ENCODE measurements at regions not wholly inside any gene's neighbourhood (a gene's known extent, or its start where the extent isn't known, plus 50 kb on each side); places are given as distances from the start of the nearest gene placed in this dataset.

DNA sequence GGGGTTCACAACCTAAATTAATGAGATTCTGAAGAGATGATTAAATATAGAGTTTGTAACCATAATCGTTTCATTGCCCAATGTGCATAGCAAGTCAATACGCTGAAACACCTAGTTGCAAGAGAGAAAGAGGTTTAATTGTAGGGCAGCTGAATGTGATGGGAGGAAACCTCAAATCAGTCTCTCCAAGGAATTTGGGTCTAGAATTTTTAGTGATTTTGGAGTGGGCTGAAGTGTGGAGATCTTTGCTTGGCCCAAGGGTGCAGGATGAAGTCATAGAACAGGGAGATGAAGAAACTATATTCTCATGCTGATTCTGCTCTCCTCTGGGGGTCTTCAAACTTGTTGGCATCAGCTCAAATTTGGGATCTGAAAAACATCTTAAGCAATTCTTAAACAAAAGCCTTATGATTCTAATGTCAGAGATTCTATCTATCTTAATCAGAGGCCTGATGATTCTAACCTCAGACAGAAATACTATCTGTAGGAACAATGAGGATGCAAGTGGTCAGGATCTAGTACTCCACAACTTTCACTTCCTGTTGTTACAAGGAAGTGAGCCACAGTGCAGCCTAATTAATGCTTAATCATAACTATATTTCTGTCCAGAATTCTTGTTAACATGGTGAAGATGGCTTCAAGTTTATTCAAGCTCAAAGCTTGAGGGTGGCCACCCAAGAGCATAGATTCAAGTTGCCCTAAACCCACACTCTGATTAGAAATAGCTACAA is 80.2 kb upstream of the FUT8 start:
- no peak for ATAC-seq
- intact Hi-C loops (cut with DNase I): no loop called here
- no peak for DNase-seq (ENCODE audit: missing footprints)

DNA sequence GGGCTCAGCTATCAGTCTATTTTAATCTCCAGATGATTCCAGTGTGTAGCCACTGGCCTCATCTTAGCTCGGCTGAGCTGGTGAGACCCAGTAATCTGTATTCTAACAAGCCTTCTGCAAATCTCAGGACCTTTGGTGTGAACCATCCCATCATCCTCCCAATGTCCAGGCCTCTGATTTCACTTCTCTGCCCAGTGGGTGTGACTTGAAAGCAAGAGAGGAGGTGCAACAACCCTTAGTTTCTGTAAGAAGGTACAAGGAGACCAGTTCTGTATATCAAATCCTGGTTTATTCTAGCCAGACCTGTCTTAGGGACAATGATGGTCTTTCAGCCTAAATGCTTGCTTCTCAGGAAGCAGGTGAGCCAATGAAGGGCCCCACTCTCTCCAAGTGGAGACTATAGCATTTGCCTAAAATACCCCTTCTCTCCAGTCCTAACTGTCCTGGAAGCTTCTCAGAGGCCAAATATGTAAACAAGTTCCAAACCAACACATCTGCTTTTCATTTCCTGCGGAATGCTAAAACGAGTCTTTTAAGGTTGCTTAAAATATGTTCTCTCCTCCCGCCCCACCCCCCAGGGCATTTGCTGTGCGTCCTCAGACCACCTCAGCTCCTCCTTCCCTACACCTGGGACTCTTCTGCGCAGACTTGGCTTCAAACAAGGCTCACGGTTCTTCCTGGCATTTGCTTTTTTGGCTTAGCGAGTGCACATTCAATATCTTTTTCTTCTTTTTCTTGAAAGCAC is 78.4 kb upstream of the FUT8 start:
- ATAC-seq (no peak), DNase-seq (ENCODE audit: missing footprints) (no peak)
- intact Hi-C loops (cut with DNase I): no loop called here

DNA sequence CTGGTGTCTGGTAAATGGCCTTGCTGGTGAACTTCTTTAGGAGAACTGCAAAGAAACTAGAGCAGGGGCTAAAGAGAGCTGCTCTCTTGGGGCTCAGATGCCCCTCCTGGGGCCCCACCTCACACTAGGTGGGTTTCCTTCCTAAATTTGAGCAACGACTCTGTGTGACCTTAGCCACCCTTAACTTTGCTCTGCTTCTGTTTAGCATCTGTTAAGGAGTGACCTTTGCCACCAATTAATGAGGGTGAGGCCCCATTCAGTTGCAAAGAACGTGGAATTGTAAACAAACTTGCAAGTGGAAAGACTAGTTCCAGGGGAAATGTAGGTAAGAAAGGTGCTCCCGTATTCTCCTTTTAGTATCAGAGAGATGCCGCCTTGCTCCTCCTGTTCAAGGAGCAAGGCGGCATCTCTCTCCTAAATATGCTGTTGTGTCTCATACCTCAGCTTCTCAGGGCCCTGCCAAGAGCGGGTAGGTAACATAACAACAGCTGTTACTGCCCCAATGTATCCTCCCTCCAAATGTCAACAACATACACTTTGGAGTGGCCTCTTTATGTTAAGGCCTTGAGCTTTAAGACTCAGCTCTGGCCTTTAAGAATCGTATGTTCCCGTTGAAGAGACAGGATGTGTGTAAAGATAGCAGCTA is 77.6 kb upstream of the FUT8 start:
- intact Hi-C loops (cut with DNase I): no loop called here
- DNase-seq (ENCODE audit: missing footprints): no peak
- no peak for ATAC-seq

DNA sequence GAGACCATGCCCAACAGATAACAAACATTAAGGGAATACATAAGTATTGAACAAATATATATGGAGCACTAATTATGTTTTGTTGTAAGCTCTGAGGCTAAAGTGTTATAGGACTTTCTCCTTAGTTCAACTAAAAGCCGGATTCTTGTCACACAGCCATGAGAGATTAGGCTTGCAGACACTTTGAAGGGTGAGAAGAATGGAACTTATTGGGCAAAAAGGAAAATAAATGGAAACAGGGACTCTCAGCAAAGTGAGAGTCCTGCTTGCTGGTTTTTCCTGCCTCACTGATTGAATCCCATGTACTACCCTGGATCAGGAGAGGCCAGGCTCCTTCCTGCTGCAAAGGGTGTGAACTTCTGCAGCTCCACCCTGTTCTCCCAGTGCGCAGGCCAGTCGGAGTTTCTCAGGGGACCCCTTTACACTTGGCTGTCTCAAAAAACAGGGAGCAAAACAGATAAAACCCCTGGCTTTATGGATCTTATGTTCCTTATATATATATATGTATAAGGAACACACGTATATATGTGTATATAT is 77.1 kb upstream of the FUT8 start:
- DNase-seq (ENCODE audit: missing footprints) (no peak), ATAC-seq (no peak)
- intact Hi-C loops (cut with DNase I): no loop called here

GRCh38 chr14:65336191-65336591 is 76.3 kb upstream of the FUT8 start:
- DNase-seq (ENCODE audit: missing footprints): no peak
- ATAC-seq: no peak
- intact Hi-C loops (cut with DNase I): no loop called here

- DNase-seq (ENCODE audit: missing footprints) (no peak), ATAC-seq (no peak)
- intact Hi-C loops (cut with DNase I): no loop called here
These were observed 72.7 kb upstream of the FUT8 start for GRCh38 chr14:65339866-65340265.

DNA sequence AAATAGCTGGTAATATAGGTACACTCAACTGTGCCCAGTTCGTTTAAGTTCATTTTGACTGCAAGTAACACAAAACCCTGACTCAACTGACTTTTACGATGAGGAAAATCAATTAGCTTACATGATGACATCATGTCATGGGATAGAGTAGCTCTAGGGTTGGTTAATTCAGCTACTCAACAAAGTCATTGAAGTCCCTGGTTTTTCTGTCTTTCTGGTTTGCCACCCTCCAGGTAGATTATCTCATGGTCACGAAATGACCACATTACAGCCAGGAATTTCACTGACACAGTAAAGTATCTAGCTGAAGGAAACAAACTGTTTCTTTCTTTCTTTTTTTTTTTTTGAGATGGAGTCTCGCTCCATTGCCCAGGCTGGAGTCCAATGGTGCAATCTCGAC is 68.5 kb upstream of the FUT8 start:
- ATAC-seq: no peak
- intact Hi-C loops (cut with DNase I): no loop called here
- no peak for DNase-seq (ENCODE audit: missing footprints)

DNA sequence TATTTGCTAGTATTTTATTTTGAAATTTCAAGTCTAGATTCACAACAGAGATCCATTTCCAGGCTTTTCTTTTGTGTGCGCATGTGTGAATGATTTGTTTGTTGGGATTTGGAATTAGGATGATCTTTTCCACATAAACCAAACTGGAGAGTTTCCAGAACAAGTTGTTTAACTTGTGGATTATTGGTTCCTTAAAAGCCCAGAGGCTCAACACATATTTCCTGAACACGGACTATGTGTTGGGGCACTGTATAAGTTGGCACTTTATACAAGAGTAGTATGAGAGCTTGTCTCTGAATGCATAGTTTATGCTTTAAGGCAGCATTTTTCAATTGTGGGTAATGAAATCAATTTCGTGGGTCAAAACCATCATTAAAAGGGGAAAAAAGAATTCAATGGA is 67.3 kb upstream of the FUT8 start:
- ATAC-seq: no peak
- intact Hi-C loops (cut with DNase I): no loop called here
- no peak for DNase-seq (ENCODE audit: missing footprints)

GRCh38 chr14:65346474-65346873 is 66.1 kb upstream of the FUT8 start:
- intact Hi-C loops (cut with DNase I): no loop called here
- no peak for DNase-seq (ENCODE audit: missing footprints)
- no peak for ATAC-seq

GRCh38 chr14:65346895-65347294 is 65.6 kb upstream of the FUT8 start:
- ATAC-seq (peak; percentile 58), DNase-seq (ENCODE audit: missing footprints) (peak; percentile 70)
- intact Hi-C loops (cut with DNase I): no loop called here

GRCh38 chr14:65348137-65348536 is 64.4 kb upstream of the FUT8 start:
- peak; percentile 68 for DNase-seq (ENCODE audit: missing footprints)
- intact Hi-C loops (cut with DNase I): no loop called here
- ATAC-seq: peak; percentile 59

DNA sequence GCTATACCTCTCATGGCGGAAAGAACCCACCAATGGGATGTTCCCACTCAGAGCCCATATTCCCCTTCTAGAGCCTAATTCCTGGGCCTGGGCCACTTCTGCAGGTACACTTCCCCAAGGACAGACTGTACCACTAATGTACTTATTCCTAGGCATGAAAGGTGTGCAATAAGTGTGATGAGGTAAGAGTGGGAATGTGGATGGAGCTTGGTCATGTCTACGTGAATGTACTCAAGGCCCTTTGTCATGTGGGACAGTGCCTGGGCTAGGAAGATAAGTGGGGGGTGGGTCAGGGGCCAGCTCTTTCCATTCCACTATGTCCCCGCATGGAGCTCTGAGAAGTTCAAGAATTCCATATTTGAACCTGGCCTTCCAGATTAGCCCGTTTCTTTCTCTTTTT is 63.4 kb upstream of the FUT8 start:
- ATAC-seq: no peak
- no peak for DNase-seq (ENCODE audit: missing footprints)
- intact Hi-C loops (cut with DNase I): no loop called here

DNA sequence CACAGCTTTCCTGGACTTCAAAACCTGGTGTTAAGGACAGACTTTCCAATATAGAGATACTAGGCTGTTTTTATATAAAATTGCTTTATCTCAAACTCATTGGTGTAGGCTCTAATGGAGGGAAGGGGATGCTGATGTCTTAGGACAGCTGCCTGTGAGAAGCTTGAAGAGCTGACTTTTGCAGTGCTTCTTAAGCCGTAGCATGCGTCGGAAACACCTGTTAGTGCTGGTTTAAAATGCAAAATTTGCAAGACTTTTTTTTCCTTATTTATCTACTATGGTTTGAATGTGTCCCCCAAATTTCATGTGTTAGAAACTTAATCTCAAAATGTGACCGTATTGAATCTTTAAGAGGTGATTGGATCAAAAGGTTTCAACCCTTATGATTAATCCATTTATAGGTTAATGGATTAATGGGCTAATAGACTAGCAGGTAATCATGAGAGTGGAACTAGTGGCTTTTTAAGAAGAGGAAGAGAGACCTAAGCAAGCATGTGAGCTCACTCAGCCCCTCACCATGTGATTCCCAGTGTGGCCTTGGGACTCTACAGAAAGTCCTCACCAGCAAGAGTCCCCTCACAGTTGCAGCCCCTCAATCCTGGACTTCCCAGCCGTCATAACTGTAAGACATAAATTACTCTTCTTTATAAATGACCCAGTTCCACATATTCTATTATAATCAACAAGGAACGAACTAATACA is 60.9 kb upstream of the FUT8 start:
- DNase-seq (ENCODE audit: missing footprints) (no peak), ATAC-seq (no peak)
- intact Hi-C loops (cut with DNase I): no loop called here

DNA sequence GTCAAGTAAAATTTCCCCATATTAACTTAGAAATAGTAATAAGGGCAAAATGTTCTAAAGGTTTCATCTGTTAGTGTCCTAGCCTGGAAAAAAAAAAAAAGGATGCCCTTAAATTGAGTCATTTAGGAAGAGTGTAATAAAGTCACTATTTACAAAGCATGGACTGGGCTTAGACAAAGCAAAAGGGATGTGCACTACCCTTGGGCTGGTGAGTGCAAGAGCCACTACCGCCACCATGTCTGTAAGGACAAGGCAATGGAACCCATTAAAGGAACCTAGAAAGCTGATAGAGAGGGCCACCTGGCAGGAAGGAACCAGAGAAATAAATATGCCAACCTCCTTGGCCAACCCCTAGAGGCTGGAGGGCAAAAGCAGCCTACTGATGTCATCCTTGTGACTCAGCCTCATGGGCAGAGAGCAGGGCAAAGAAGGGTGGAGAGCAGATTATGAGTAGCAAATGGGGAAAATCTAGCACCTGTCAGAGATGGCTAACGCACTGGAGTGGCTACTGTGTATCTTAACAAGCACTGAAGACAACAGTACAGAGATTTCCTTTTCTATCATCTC is 59.5 kb upstream of the FUT8 start:
- ATAC-seq: no peak
- DNase-seq (ENCODE audit: missing footprints): no peak
- intact Hi-C loops (cut with DNase I): no loop called here

GRCh38 chr14:65354131-65354530 is 58.4 kb upstream of the FUT8 start:
- DNase-seq (ENCODE audit: missing footprints) (no peak), ATAC-seq (no peak)
- intact Hi-C loops (cut with DNase I): no loop called here

DNA sequence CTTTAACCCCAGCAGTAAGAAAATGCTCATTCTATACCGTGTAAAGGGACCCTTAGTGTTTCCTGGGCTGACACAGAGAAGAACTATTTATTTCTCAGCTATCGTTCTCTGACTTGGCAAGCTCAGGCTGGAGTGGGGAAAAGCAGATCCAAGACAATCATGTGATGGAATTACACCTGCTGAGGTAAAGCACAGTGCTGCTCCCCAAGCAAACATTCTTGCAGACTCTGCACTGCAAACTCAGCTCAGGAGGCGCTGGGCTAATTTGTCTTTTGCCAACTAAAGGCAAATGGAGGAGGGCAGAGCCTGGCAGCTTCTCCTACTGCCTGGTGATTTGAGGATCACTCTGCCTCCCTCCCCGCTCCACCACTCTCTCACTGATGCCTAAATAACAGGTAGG is 57.8 kb upstream of the FUT8 start:
- no peak for DNase-seq (ENCODE audit: missing footprints)
- no peak for ATAC-seq
- intact Hi-C loops (cut with DNase I): no loop called here

DNA sequence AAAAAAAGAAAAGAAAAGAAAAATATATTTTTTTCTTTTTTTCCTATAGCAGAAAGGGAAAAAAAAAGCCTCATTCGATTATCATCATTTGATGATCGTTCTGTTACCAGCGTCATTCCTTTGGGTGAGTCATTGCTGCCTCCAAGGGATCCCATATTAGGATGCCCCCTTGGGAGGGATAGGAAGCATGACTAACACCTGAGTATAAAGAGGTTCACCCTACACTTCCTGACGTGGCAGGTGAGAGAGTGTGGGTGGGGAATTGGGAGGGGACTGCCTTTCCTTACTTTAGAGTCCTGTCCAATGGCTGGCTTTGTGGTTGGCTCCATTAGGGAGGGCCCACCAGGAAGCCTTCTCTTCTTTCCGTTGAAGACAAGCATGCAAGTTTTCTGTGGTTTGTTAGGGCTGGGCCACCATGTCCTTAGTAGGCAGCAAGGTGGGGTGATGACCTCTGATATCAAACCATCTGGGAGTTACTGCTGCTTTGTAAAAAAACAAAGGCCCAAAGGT is 56.1 kb upstream of the FUT8 start:
- intact Hi-C loops (cut with DNase I): no loop called here
- ATAC-seq (no peak), DNase-seq (ENCODE audit: missing footprints) (no peak)

GRCh38 chr14:65357113-65357512 is 55.4 kb upstream of the FUT8 start:
- DNase-seq (ENCODE audit: missing footprints) (no peak), ATAC-seq (peak; percentile 75)
- intact Hi-C loops (cut with DNase I): no loop called here

DNA sequence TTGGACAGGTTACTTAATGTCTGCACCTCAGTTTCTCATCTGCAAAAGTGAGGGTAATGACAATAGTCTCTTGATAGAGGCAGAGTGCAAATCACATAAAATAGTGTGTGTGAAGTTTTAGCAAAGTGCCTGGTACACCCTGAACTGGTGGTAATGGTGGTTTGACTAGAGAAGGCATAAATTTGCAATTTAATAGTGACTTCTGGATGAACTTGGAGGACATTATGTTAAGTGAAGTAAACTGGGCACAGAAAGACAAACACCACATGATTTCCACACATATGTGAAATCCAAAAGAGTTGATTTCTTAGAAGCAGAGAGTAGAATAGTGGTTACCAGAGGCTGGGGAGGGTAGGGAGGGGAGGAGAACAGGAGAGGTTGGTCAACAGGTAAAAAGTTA is 54.8 kb upstream of the FUT8 start:
- DNase-seq (ENCODE audit: missing footprints) (no peak), ATAC-seq (no peak)
- intact Hi-C loops (cut with DNase I): no loop called here

Measured in Right ventricle myocardium inferior (tissue), 1 donor.